K562 (cell line): ENCODE measurements at regions not wholly inside any gene's neighbourhood (a gene's known extent, or its start where the extent isn't known, plus 50 kb on each side); places are given as distances from the start of the nearest gene placed in this dataset.
A peak's percentile ranks its signal among the peaks of the same experiment; 100 is the strongest.

Experiments used
- ATAC-seq: fragments of 200-7000 bp; cut with Tn5 transposase; 3 replicates; pipeline ENCODE4 v1.9.1; 2020; ENCODE audit warnings: moderate library complexity
- BruUV-seq: library from RNA; stranded (reverse); fragments of 400-500 nt; replicated peaks from 2 replicates; lab custom pipeline; 2021; lab: Mats Ljungman, UMichigan
- CTCF ChIA-PET: fragments of 300-600 bp; formaldehyde crosslinking; extraction: SDS; loops from one replicate; lab custom pipeline; 2021; ENCODE audit warnings: low intra/inter-chr PET ratio; lab: Yijun Ruan, JAX
- POLR2A ChIA-PET: fragments of 300-600, 350-650 bp; sonication (Branson Sonifier 250); formaldehyde crosslinking; extraction: SDS; loops from one replicate; lab custom pipeline; 2021; ENCODE audit warnings: antibody characterized with exemption, inconsistent platforms; lab: Yijun Ruan, JAX
- DNase-seq, 4 experiments: peaks; one replicate each; pipeline versions ENCODE4 v3.0.0 to v3.0.0-alpha.2; 2011 to 2018; ENCODE audit warnings: low spot score in 3 of 4, mixed read lengths in 3 of 4; ENCODE audit errors: extremely low read depth in 1 of 4
- FAIRE-seq: peaks from 2 replicates; lab custom pipeline; 2011; peaks lifted over from hg19 to GRCh38; lab: Jason Lieb, UNC
- H2AFZ ChIP-seq: 2 replicates; pipeline ENCODE4 v1.6.0; 2011; ENCODE audit warnings: low read depth, low read length, control low read depth, inconsistent platforms
- H3K27ac ChIP-seq: fragments of 200-600 bp; 3 replicates; pipeline ENCODE4 v1.8.0; 2011; ENCODE audit warnings: low read depth, mild to moderate bottlenecking, control low read depth, inconsistent platforms, low read length, moderate library complexity, mixed read lengths; ENCODE audit errors: extremely low read depth
- H3K27me3 ChIP-seq, 2 experiments: fragments of 300-600 bp in 1 of 2; 2 replicates in 1 of 2; 3 replicates in 1 of 2; pipeline versions ENCODE4 v1.6.0 to v1.8.0; 2011; ENCODE audit warnings: inconsistent platforms in 2 of 2, low read length in 2 of 2, mild to moderate bottlenecking in 1 of 2, mixed read lengths in 1 of 2, moderate library complexity in 1 of 2; ENCODE audit not compliant: control insufficient read depth in 2 of 2, insufficient read depth in 2 of 2
- H3K36me3 ChIP-seq: fragments of 300-600 bp; 3 replicates; pipeline ENCODE4 v1.8.0; 2011; ENCODE audit warnings: mild to moderate bottlenecking, low read length, inconsistent platforms; ENCODE audit not compliant: control insufficient read depth, insufficient read depth
- H3K4me1 ChIP-seq, 2 experiments: fragments of 200-600 bp in 1 of 2; replicated peaks in 1 of 2; 2 replicates in 1 of 2; 3 replicates in 1 of 2; pipeline versions ENCODE4 v1.5.1 to v1.8.0; 2011; ENCODE audit warnings: inconsistent platforms in 2 of 2, low read length in 2 of 2, mild to moderate bottlenecking in 1 of 2, mixed read lengths in 1 of 2, moderate library complexity in 1 of 2; ENCODE audit not compliant: control insufficient read depth in 2 of 2, insufficient read depth in 2 of 2
- H3K4me2 ChIP-seq: 2 replicates; pipeline ENCODE4 v1.6.1; 2011; ENCODE audit warnings: low read length, control low read depth, inconsistent platforms, mixed read lengths; ENCODE audit not compliant: insufficient read depth
- H3K4me3 ChIP-seq: fragments of 200-600 bp; sonication (generic), shearing (Covaris generic); 2 replicates; pipeline ENCODE4 v1.5.1; 2016; ENCODE audit warnings: control low read depth, inconsistent platforms
- H3K79me2 ChIP-seq: fragments of 200-600 bp; 3 replicates; pipeline ENCODE4 v1.8.0; 2011; ENCODE audit warnings: low read length, inconsistent platforms; ENCODE audit not compliant: control insufficient read depth, insufficient read depth
- H3K9ac ChIP-seq, 2 experiments: 2 replicates each; pipeline versions ENCODE4 v1.6.0 to v1.6.1; 2011; ENCODE audit warnings: low read depth in 2 of 2, low read length in 2 of 2, control low read depth in 1 of 2, inconsistent platforms in 1 of 2, mild to moderate bottlenecking in 1 of 2, mixed read lengths in 1 of 2; ENCODE audit not compliant: insufficient read depth in 1 of 2
- H3K9me1 ChIP-seq: one replicate; pipeline ENCODE4 v1.6.0; 2011; ENCODE audit warnings: inconsistent platforms, mild to moderate bottlenecking, low read length, moderate library complexity; ENCODE audit not compliant: control insufficient read depth, insufficient read depth
- H3K9me3 ChIP-seq: replicated peaks from 2 replicates; pipeline ENCODE4 v1.5.1; 2011; ENCODE audit warnings: low read depth, low read length, inconsistent platforms; ENCODE audit not compliant: control insufficient read depth, insufficient read depth
- H4K20me1 ChIP-seq: replicated peaks from 2 replicates; pipeline ENCODE4 v1.6.1; 2011; ENCODE audit warnings: low read length, inconsistent platforms, mixed read lengths; ENCODE audit not compliant: control insufficient read depth, insufficient read depth
- BRF1 ChIP-seq: IDR thresholded peaks from 3 replicates; pipeline ENCODE4 v1.6.1; 2011; ENCODE audit warnings: borderline replicate concordance, mild to moderate bottlenecking; ENCODE audit not compliant: insufficient read length; ENCODE audit errors: extremely low read depth
- C11orf30 ChIP-seq: fragments of 450-650 bp; IDR thresholded peaks from 2 replicates; pipeline ENCODE4 v1.6.1; 2016; ENCODE audit warnings: low read depth, mild to moderate bottlenecking
- CTCFL ChIP-seq: IDR thresholded peaks from 2 replicates; pipeline ENCODE4 v1.6.1; 2011; ENCODE audit warnings: borderline replicate concordance, low read depth, mild to moderate bottlenecking, moderate library complexity, low read length; ENCODE audit not compliant: insufficient read depth, poor library complexity, severe bottlenecking
- GTF2E2 ChIP-seq: fragments of 200-800 bp; sonication (Bioruptor generic); IDR thresholded peaks from 2 replicates; pipeline ENCODE4 v1.6.1; 2016; ENCODE audit warnings: missing genetic modification characterization, missing compliant biosample characterization
- GTF2F1 ChIP-seq: IDR thresholded peaks from 2 replicates; pipeline ENCODE4 v1.6.1; 2011; ENCODE audit warnings: low read depth, low read length, improper control_type of control experiment
- HLTF ChIP-seq: fragments of 450-650 bp; IDR thresholded peaks from 2 replicates; pipeline ENCODE4 v1.6.1; 2016
- PML ChIP-seq: IDR thresholded peaks from 2 replicates; pipeline ENCODE4 v1.6.1; 2012; ENCODE audit warnings: low read length, inconsistent platforms
- POLR2B ChIP-seq: fragments of 450-650 bp; IDR thresholded peaks from 2 replicates; pipeline ENCODE4 v1.6.1; 2018; ENCODE audit warnings: low read depth; ENCODE audit not compliant: partially characterized antibody
- POLR2G ChIP-seq: fragments of 200-400 bp; formaldehyde crosslinking; IDR thresholded peaks from 2 replicates; pipeline ENCODE4 v1.6.1; 2017; ENCODE audit warnings: low read depth, mild to moderate bottlenecking, antibody characterized with exemption, low read length, moderate library complexity
- POLR2H ChIP-seq: IDR thresholded peaks from 2 replicates; pipeline ENCODE4 v1.6.1; 2016; ENCODE audit warnings: missing genetic modification characterization, low read depth, mild to moderate bottlenecking, control low read depth, missing compliant biosample characterization, moderate library complexity
- PURB ChIP-seq: sonication (generic); formaldehyde crosslinking; IDR thresholded peaks from 2 replicates; pipeline ENCODE4 v1.9.0; 2021; ENCODE audit warnings: low read depth, mild to moderate bottlenecking, missing genetic modification reagents
- RBFOX2 ChIP-seq: fragments of 200-400 bp; formaldehyde crosslinking; IDR thresholded peaks from 2 replicates; pipeline ENCODE4 v1.6.1; 2017; ENCODE audit warnings: low read depth, mild to moderate bottlenecking, low read length, moderate library complexity
- RBM22 ChIP-seq: fragments of 200-400 bp; formaldehyde crosslinking; IDR thresholded peaks from 2 replicates; pipeline ENCODE4 v1.6.1; 2018; ENCODE audit warnings: low read length, low read depth; ENCODE audit not compliant: poor library complexity, severe bottlenecking
- RBM39 ChIP-seq: fragments of 200-400 bp; formaldehyde crosslinking; optimal IDR thresholded peaks from 2 replicates; pipeline ENCODE3; 2018; ENCODE audit warnings: low read depth, low read length
- SOX6 ChIP-seq: fragments of 450-650 bp; IDR thresholded peaks from 2 replicates; pipeline ENCODE4 v1.6.1; 2014; ENCODE audit warnings: mild to moderate bottlenecking
- ZBTB7A ChIP-seq: IDR thresholded peaks from 2 replicates; pipeline ENCODE4 v1.6.1; 2011; ENCODE audit warnings: low read depth, mild to moderate bottlenecking, low read length, moderate library complexity, borderline replicate concordance; ENCODE audit not compliant: control insufficient read depth
- ZC3H11A ChIP-seq: IDR thresholded peaks from 2 replicates; pipeline ENCODE4 v1.6.1; 2012; ENCODE audit warnings: low read depth, low read length, improper control_type of control experiment
- ZKSCAN1 ChIP-seq: fragments of 150-350 bp; IDR thresholded peaks from 2 replicates; pipeline ENCODE4 v1.6.1; 2016; ENCODE audit warnings: low read depth, low read length
- ZMIZ1 ChIP-seq, 2 experiments: fragments of 150-350 bp in 1 of 2; IDR thresholded peaks; 2 replicates each; pipeline ENCODE4 v1.6.1; 2012 to 2016; ENCODE audit warnings: low read depth in 2 of 2, low read length in 2 of 2, mild to moderate bottlenecking in 1 of 2, moderate library complexity in 1 of 2
- ZNF253 ChIP-seq: fragments of 250-450 bp; sonication (Bioruptor Pico); conservative IDR thresholded peaks from 2 replicates; pipeline ENCODE4 v1.6.1; 2021; ENCODE audit warnings: mild to moderate bottlenecking
- WGBS: fragments of 100-300 bp; shearing (Covaris generic); methylation state at CpG from one replicate; pipeline ENCODE4 v1.1.6; 2016; ENCODE audit warnings: low coverage, mixed read lengths; ENCODE audit not compliant: insufficient coverage; ENCODE audit errors: missing lambda C conversion rate; 5-methylcytosine and 5-hydroxymethylcytosine counted together
- in situ Hi-C: fragments of 300-500 bp; cut with MboI; formaldehyde crosslinking; loops from 4 replicates; pipeline ENCODE4 v1.15.0; 2018; ENCODE audit warnings: inconsistent platforms, mixed read lengths
- intact Hi-C: fragments of 100-400 bp; cut with micrococcal nuclease; formaldehyde crosslinking; loops from 2 replicates; pipeline ENCODE4 v1.14.2; 2022

- ChIA-PET CTCF (no interaction called here), POLR2A (no interaction called here)
- no peak for FAIRE-seq
- no peaks in the 10 kb centered on the region for H3K79me2 ChIP-seq
- ATAC-seq, result peak; percentile 78
- TSS peak; percentile 100 for BruUV-seq
- H3K4me1 ChIP-seq, result no peaks in the 10 kb centered on the region; a peak in 1 of 5 replicates
- H4K20me1 ChIP-seq, result no peaks in the 10 kb centered on the region
- no peak overlapping the region for H3K27ac ChIP-seq
- no peak overlapping the region for H3K9ac ChIP-seq
- DNase-seq, result peak in 1 of 4 experiments; percentile 27
- no peak overlapping the region for H3K4me2 ChIP-seq
- 6% methylated on average over 4 of the region's 4 CpGs for WGBS
- H3K36me3 ChIP-seq, result no peaks in the 10 kb centered on the region
- H3K27me3 ChIP-seq, result peaks cover 7 to 15% of the 10 kb centered on the region in 2 experiments; a peak in 4 of 5 replicates
- in situ Hi-C loops (no loop called here), intact Hi-C loops (no loop called here)
- no peak overlapping the region for H2AFZ ChIP-seq
- no peaks in the 10 kb centered on the region for H3K9me3 ChIP-seq
- H3K9me1 ChIP-seq, result no peaks in the 10 kb centered on the region
- no peak overlapping the region for H3K4me3 ChIP-seq
- no peak for TF ChIP-seq ZKSCAN1
- peak; percentile 60; the same call in 1 of the 2 replicates for TF ChIP-seq GTF2E2
- TF ChIP-seq ZNF253 (CRISPR knock-in tag), result peak; percentile 76; the same call in 1 of the 2 replicates
- no peak for TF ChIP-seq POLR2B
- 0 out of 2 replicates have a peak, but pooled peaks have one; percentile 22 for TF ChIP-seq POLR2G
- TF ChIP-seq ZMIZ1 (IDR thresholded peaks at IDR 0.05; ENCODE audit: low read depth in 2 of 2, low read length in 2 of 2), result peak in 1 of 2 experiments; percentile 62; a peak in 1 of 4 replicates
- no peak for TF ChIP-seq HLTF
- no peak for TF ChIP-seq ZC3H11A
- TF ChIP-seq C11orf30, result no peak
- no peak for TF ChIP-seq SOX6
- TF ChIP-seq RBFOX2, result peak; percentile 53
- TF ChIP-seq ZBTB7A, result no peak
- TF ChIP-seq RBM39, result no peak
- TF ChIP-seq GTF2F1, result no peak
- no peak for TF ChIP-seq CTCFL
- TF ChIP-seq PURB (CRISPR knock-in tag), result no peak
- no peak for TF ChIP-seq RBM22
- peak; percentile 91 for TF ChIP-seq PML
- no peak for TF ChIP-seq BRF1
- peak; percentile 71 for TF ChIP-seq POLR2H (tag)
Measured at GRCh38 chr12:68506619-68507018, 104.1 kb upstream of the RAP1B start.
